Mucosa of rectum (tissue), 2 donors: ENCODE measurements at regions not wholly inside any gene's neighbourhood (a gene's known extent, or its start where the extent isn't known, plus 50 kb on each side); places are given as distances from the start of the nearest gene placed in this dataset.

Experiments
- H3K27ac ChIP-seq, 2 donors: one replicate each; pipeline ENCODE4 v1.7.0; 2013; ENCODE audit warnings: inconsistent platforms in 2 of 2, low read depth in 2 of 2, low read length in 2 of 2
- H3K27me3 ChIP-seq, 2 donors: one replicate each; pipeline ENCODE4 v1.7.0; 2013; ENCODE audit warnings: low read length in 2 of 2; ENCODE audit not compliant: control insufficient read depth in 2 of 2, insufficient read depth in 2 of 2
- H3K36me3 ChIP-seq, 2 donors: one replicate each; pipeline ENCODE4 v1.7.0; 2013; ENCODE audit warnings: low read length in 2 of 2; ENCODE audit not compliant: control insufficient read depth in 2 of 2, insufficient read depth in 2 of 2
- H3K4me1 ChIP-seq, 2 donors: one replicate each; pipeline ENCODE4 v1.7.0; 2013; ENCODE audit warnings: low read length in 2 of 2, mild to moderate bottlenecking in 1 of 2; ENCODE audit not compliant: control insufficient read depth in 2 of 2, insufficient read depth in 2 of 2
- H3K4me3 ChIP-seq, 2 donors: one replicate each; pipeline ENCODE4 v1.7.0; 2013; ENCODE audit warnings: low read length in 2 of 2
- H3K9ac ChIP-seq, 2 donors: one replicate each; pipeline ENCODE4 v1.7.0; 2013; ENCODE audit warnings: low read length in 2 of 2, low read depth in 1 of 2, mild to moderate bottlenecking in 1 of 2
- H3K9me3 ChIP-seq, 2 donors: one replicate each; pipeline ENCODE4 v1.7.0; 2013; ENCODE audit warnings: low read length in 2 of 2; ENCODE audit not compliant: control insufficient read depth in 2 of 2
- donor health status: healthy.
- donor health status: Normal muscosa, but diverticular disease.

DNA sequence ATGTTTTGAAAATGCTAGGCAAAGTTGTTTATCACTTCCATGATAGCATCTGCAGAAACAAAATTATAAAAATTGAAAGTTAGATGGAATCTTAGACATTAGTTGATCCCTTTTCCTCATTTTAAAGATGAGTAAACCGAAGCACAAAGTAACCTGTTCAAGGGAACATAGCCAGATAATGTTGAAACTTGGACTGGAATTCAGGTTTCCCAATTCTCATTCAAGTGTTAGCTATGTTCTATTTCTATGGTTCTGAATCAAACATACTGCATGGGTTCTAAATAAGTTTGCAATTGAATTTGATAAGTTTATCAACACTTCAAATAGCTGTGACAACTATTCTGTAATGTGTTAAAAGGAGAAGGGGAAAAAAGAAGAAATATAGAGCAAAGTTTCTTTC is 122.4 kb upstream of the SOX5 start:
- Histone ChIP-seq H3K36me3 (no peaks in the 10 kb centered on the region), H3K4me1 (no peaks in the 10 kb centered on the region), H3K27ac (no peak overlapping the region), H3K27me3 (no peaks in the 10 kb centered on the region), H3K9me3 (no peaks in the 10 kb centered on the region), H3K9ac (no peak overlapping the region), H3K4me3 (no peak overlapping the region)

DNA sequence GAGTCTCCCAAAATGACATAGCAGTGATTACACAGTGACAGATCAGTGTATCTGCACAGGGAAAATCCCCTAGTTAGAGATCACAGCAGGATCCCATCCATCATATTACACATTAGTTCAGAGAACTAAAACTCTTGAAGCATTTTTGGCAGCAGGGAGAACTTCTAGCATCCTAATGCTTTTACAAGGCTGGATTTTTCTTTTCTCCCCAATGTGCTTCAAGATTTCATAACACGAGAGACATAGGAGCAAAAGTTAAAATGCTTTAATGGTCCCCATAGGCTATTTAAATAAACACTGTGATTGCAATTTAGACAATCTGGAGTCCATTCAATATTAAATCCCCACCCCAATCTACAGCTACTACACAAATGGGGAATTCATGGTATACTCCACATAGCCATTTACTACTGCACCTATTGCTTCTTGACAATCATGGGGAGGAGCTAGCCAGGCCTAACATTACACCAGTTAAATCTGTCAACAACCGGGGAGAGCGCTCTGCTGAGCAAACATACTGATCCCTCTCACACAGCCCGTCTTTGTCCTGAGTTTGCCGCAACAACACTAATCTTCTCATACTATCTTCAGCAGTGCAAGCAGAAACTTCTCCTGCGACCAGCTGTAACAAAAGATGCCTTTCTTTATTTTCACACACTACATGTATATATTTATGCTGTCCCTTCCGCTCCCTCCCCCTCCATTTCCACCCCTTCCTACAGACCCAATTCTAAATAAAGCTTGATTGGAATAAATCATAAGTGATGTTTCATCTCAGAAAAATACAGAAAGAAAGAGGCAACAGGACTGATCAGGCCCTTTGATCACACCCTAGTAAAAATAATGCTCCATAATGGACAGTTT is 120.3 kb upstream of the SOX5 start:
- Histone ChIP-seq H3K4me3 (no peak overlapping the region), H3K9ac (no peak overlapping the region), H3K36me3 (no peaks in the 10 kb centered on the region), H3K27ac (no peak overlapping the region), H3K27me3 (no peaks in the 10 kb centered on the region), H3K9me3 (no peaks in the 10 kb centered on the region), H3K4me1 (no peaks in the 10 kb centered on the region)

DNA sequence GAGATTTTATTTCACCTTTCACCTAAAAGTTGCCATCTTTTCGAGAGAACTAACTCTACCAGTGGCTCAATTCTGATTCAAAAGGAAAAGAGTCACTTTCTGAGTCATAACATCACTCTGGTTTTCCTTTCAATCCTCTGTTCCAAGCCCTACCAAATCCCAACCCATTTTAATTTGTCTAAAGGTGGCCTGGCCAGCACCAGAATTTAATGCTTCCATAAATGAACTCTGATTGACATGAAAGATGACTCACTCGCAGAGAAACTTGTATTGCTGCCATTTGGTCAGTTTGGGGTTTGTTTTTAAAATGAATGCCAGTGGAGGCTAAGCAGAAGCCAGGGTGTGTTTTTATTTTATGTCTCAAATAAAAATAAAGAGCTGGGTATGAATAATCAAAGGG is 117.4 kb upstream of the SOX5 start:
- H3K4me3 ChIP-seq, result no peak overlapping the region
- no peaks in the 10 kb centered on the region for H3K27me3 ChIP-seq
- H3K36me3 ChIP-seq, result no peaks in the 10 kb centered on the region
- no peaks in the 10 kb centered on the region for H3K4me1 ChIP-seq
- H3K9me3 ChIP-seq, result no peaks in the 10 kb centered on the region
- H3K9ac ChIP-seq, result no peak overlapping the region
- H3K27ac ChIP-seq, result no peak overlapping the region

DNA sequence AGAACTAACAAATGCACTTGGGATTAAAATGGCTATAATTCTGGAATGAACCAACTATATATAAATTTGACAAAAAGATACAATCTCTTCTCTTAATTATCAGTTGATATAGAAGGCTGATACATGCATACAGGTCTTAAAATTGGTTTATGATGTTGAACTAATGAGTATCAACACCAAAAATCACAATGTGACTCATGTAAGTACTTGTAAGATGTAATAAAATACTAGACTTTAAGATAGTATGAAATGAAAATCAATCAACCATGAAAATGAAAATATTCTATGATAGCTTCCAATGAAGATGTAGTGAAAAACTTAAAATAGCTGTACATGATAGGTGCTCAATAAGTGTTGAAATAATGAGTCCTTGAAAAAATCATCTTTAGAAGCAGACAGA is 116.6 kb upstream of the SOX5 start:
- Histone ChIP-seq H3K9me3 (no peaks in the 10 kb centered on the region), H3K36me3 (no peaks in the 10 kb centered on the region), H3K4me3 (no peak overlapping the region), H3K27me3 (no peaks in the 10 kb centered on the region), H3K27ac (no peak overlapping the region), H3K4me1 (no peaks in the 10 kb centered on the region), H3K9ac (no peak overlapping the region)

DNA sequence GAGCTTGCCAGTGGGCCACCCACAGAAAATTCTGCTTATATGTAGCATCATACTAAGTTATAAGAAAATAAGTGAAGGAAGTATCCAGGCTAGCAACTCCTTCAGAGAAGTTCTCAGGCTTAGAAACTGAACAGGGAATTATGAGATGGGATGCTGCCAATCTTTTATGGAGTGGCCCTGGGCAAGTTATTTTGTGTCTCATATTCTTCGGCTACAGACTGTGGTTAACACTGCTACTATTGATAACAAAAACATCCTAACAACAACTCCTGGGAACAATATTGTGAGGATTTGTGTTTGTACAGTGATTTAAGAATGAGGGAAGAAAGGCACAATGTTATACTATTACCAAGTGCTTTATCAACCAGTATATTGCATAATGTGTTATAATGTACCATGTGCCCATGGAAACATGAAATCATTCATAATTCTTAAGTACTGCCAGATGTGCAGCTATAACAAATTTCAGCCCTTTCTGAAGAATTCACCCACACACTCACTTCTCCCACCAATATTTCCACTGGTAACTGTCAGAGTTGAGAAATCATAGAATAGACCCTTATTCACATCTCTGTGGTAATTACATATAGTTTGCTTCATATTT is 113.3 kb upstream of the SOX5 start:
- Histone ChIP-seq H3K4me3 (no peak overlapping the region), H3K36me3 (no peaks in the 10 kb centered on the region)

DNA sequence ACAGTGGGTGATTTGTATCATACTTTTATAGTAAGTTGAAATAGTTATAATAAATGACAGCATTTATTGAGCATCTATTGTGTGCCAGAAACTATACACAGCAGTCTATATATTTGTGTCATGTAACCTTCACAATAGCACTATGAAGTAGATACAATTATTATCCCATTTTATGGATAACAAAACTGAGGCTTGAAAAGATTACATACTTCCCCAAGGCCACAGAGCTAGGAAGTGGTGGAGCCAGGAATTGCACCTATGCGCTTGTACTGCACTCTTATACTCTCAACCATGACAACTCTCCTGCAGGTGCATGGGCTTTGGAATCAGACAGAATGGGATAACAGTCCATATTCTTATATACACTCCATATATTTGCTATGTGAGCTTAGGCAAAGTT is 110.6 kb upstream of the SOX5 start:
- no peaks in the 10 kb centered on the region for H3K36me3 ChIP-seq
- no peak overlapping the region for H3K9ac ChIP-seq
- H3K4me1 ChIP-seq, result no peaks in the 10 kb centered on the region
- no peaks in the 10 kb centered on the region for H3K27me3 ChIP-seq
- H3K4me3 ChIP-seq, result no peak overlapping the region
- H3K27ac ChIP-seq, result no peak overlapping the region
- no peaks in the 10 kb centered on the region for H3K9me3 ChIP-seq

More for the DNA sequence above, 113.3 kb upstream of the SOX5 start:
- no peaks in the 10 kb centered on the region for H3K9me3 ChIP-seq
- no peaks in the 10 kb centered on the region for H3K27me3 ChIP-seq
- H3K27ac ChIP-seq, result no peak overlapping the region
- no peak overlapping the region for H3K9ac ChIP-seq
- H3K4me1 ChIP-seq, result no peaks in the 10 kb centered on the region

DNA sequence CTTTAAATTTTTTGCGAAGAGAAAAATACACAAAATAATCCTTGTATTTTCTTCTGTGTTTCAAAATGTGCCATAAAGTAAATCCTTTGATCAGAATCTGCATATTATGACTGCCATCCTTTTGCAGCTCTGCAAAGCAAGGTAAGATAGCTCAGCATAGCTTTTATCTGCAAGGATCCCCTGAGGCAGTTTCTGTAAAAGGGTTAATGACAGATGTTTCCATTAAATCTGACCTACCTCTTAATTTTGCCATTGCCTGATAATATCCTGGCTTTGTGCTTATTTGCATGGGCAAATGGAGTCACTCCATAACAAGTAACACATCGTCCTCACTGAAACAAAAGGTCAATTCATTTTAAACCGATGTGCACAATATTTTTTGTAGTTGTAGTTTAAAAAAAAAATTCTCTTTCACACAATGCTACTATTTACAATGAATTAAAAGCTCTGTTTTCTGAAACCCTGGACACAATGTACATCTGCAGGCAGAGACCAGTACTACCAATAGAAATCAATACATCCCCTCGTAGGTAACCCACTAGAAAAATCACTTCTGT is 108.5 kb upstream of the SOX5 start:
- Histone ChIP-seq H3K9ac (no peak overlapping the region), H3K4me1 (no peaks in the 10 kb centered on the region), H3K36me3 (no peaks in the 10 kb centered on the region), H3K9me3 (no peaks in the 10 kb centered on the region), H3K27ac (no peak overlapping the region), H3K27me3 (no peaks in the 10 kb centered on the region), H3K4me3 (no peak overlapping the region)

DNA sequence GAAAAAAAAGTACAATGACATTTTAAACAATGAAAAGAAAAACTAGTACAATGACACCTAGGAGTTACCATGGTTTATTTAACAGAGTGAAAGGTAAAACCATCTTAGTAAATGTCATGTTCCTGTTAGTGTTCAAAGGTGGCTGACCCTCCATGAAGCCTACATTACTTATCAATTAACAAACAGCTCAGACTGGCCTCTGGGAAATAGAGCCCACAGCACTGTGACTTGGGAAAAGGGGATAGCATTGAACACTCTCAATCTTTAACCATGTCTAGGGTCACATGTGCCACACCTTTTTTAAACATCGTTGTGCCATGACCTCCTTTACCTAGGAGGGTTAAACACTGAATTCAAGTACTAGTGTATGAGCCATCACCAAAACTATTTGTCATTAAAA is 106.3 kb upstream of the SOX5 start:
- H3K9me3 ChIP-seq, result no peaks in the 10 kb centered on the region
- H3K4me1 ChIP-seq, result no peaks in the 10 kb centered on the region
- no peaks in the 10 kb centered on the region for H3K27me3 ChIP-seq
- no peak overlapping the region for H3K4me3 ChIP-seq
- H3K36me3 ChIP-seq, result no peaks in the 10 kb centered on the region
- H3K27ac ChIP-seq, result no peak overlapping the region
- no peak overlapping the region for H3K9ac ChIP-seq

DNA sequence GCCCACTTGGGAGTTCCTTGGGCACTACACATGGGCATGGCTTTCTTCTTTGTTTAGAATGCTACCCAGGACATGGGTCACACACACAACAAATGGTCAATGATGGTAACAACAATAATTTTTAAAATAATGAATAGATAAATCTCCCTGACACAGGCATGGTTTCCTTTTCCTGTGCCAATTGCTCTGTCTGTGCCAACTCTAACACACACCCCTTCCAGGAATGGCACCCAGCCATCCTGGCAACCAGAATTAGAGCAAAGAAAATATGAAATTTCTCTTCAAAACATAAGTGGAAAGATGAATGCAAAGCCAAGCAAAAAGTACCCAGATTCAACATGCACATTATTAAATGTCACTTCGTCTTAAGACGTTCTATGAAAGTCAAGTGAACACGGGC is 104.9 kb upstream of the SOX5 start:
- Histone ChIP-seq H3K4me3 (no peak overlapping the region), H3K4me1 (no peaks in the 10 kb centered on the region), H3K27ac (no peak overlapping the region), H3K9me3 (no peaks in the 10 kb centered on the region), H3K27me3 (no peaks in the 10 kb centered on the region), H3K36me3 (no peaks in the 10 kb centered on the region), H3K9ac (no peak overlapping the region)

DNA sequence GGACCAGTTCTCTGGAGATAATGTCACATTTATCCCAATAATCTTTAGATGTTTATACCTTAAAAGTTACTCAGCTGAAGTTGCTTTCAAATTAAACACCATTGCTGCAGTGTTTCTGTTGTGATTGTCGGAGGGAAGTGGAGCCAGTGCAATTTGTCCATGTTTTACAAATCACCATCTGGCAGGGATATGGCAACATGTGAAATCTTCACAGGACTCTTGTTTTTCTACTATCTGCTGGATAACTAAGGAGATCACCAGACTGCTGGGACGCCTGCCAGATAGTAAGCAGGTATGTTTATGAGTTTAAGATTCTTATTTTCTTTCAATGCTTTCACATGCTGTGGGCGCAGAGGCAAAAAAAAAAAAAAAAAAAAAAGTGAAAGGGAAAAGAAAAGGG is 100.3 kb upstream of the SOX5 start:
- peaks cover 0 to 2% of the 10 kb centered on the region in 2 donors for H3K4me1 ChIP-seq
- H3K9me3 ChIP-seq, result no peaks in the 10 kb centered on the region
- no peaks in the 10 kb centered on the region for H3K36me3 ChIP-seq
- no peak overlapping the region for H3K9ac ChIP-seq
- no peak overlapping the region for H3K4me3 ChIP-seq
- no peak overlapping the region for H3K27ac ChIP-seq
- no peaks in the 10 kb centered on the region for H3K27me3 ChIP-seq
